ENCODE measurements at regions not wholly inside any gene's neighbourhood (a gene's known extent, or its start where the extent isn't known, plus 50 kb on each side); places are given as distances from the start of the nearest gene placed in this dataset.

DNA sequence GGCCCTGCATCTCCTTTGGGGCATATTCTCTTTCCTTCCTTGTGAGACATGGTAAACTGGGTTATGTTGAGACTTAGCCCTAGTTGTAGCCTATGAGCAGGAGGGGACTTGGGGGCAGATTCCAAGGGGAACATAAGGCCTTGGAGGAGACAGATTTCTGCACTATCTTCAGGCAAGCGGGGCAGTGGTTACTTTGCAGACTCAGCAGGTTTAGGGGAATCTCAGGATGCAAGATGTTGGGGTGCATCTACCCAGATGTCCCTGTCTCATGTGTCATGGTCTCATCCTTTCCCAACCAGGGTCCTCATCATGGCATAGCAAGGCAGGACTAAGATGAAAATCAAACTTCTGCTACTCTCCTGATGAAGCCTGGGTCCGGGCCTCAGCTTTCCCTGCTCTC, 58.6 kb upstream of the PTPRT start:
- ChIA-PET CTCF (ENCODE audit: low intra/inter-chr PET ratio) (no interaction called here), POLR2A (interaction anchor here (0.6 kb wide), 1 partner anchor 101 kb away, joined by 3 read pairs; no protein-coding TSS in a partner anchor)
- TF ChIP-seq, protein P1, sequence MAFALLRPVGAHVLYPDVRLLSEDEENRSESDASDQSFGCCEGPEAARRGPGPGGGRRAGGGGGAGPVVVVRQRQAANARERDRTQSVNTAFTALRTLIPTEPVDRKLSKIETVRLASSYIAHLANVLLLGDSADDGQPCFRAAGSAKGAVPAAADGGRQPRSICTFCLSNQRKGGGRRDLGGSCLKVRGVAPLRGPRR (CRISPR knock-in tag; IDR thresholded peaks at IDR 0.05): no peak
- no peak for TF ChIP-seq STAG1 (CRISPR knock-in tag; IDR thresholded peaks at IDR 0.05; ENCODE audit: borderline replicate concordance)
- no peak for TF ChIP-seq TEAD1 (CRISPR knock-in tag; IDR thresholded peaks at IDR 0.05)
- TF ChIP-seq ZNF316 (IDR thresholded peaks at IDR 0.05): peak; percentile 40; the same call in 1 of the 2 replicates
- H3K36me3 ChIP-seq (ENCODE audit: control insufficient read depth, insufficient read depth, low read length): no peaks in the 10 kb centered on the region
- H3K4me2 ChIP-seq (ENCODE audit: insufficient read depth, low read length): no peak overlapping the region
- no peak overlapping the region for H3K9ac ChIP-seq (ENCODE audit: insufficient read depth in 1 of 2, low read depth in 2 of 2, low read length in 2 of 2)
- in situ Hi-C loops (cut with MboI): no loop called here
- H3K4me1 ChIP-seq (replicated peaks in 1 of 2; ENCODE audit: control insufficient read depth in 2 of 2, insufficient read depth in 2 of 2, low read length in 2 of 2): no peaks in the 10 kb centered on the region
- no peak overlapping the region for H3K27ac ChIP-seq (ENCODE audit: extremely low read depth, low read depth, low read length)
- intact Hi-C loops (cut with micrococcal nuclease): no loop called here
- FAIRE-seq: no peak
- no peaks in the 10 kb centered on the region for H3K79me2 ChIP-seq (ENCODE audit: control insufficient read depth, insufficient read depth, low read length)
- WGBS (ENCODE audit: insufficient coverage, low coverage, missing lambda C conversion rate): 0% methylated on average over 2 of the region's 2 CpGs
- ATAC-seq: no peak
- DNase-seq (ENCODE audit: extremely low read depth in 1 of 4, low spot score in 3 of 4): no peak
- H2AFZ ChIP-seq (ENCODE audit: low read depth, low read length): no peak overlapping the region
- no peaks in the 10 kb centered on the region for H3K9me1 ChIP-seq (ENCODE audit: control insufficient read depth, insufficient read depth, low read length)
- no peaks in the 10 kb centered on the region; a peak in 1 of 5 replicates for H3K27me3 ChIP-seq (ENCODE audit: control insufficient read depth in 2 of 2, insufficient read depth in 2 of 2, low read length in 2 of 2)
- no peaks in the 10 kb centered on the region for H4K20me1 ChIP-seq (replicated peaks; ENCODE audit: control insufficient read depth, insufficient read depth, low read length)
- no TSS peak for BruUV-seq (replicated peaks)
- no peaks in the 10 kb centered on the region for H3K9me3 ChIP-seq (replicated peaks; ENCODE audit: control insufficient read depth, insufficient read depth, low read depth, low read length)
- H3K4me3 ChIP-seq: no peak overlapping the region

DNA sequence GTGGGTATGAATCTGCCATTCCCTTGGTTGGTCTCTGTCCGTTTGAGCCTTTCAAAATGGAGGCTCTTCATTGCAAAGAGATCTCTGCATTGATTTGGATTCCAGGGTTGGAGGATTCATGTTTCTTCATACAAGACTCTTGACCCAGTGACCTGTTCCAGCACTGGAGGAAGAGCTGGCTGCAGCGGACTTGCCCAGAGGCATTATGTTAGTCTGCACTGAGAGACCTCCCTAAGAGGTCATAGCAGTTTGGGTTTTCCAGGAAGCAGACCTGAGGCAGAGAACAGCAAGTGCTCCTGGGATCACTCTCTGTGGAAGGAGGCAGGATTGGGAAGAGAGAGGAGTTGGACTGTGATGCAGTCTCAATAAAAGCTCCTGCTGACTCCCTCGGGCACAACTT, 57.7 kb upstream of the PTPRT start:
- H3K27me3 ChIP-seq (ENCODE audit: control insufficient read depth in 2 of 2, insufficient read depth in 2 of 2, low read length in 2 of 2): no peaks in the 10 kb centered on the region; a peak in 1 of 5 replicates
- no peak for FAIRE-seq
- CTCF ChIA-PET (ENCODE audit: low intra/inter-chr PET ratio): no interaction called here
- TF ChIP-seq, protein P2, sequence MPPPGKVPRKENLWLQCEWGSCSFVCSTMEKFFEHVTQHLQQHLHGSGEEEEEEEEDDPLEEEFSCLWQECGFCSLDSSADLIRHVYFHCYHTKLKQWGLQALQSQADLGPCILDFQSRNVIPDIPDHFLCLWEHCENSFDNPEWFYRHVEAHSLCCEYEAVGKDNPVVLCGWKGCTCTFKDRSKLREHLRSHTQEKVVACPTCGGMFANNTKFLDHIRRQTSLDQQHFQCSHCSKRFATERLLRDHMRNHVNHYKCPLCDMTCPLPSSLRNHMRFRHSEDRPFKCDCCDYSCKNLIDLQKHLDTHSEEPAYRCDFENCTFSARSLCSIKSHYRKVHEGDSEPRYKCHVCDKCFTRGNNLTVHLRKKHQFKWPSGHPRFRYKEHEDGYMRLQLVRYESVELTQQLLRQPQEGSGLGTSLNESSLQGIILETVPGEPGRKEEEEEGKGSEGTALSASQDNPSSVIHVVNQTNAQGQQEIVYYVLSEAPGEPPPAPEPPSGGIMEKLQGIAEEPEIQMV (tag; conservative IDR thresholded peaks at IDR 0.05; ENCODE audit: low read depth): no peak
- TF ChIP-seq, protein P3, sequence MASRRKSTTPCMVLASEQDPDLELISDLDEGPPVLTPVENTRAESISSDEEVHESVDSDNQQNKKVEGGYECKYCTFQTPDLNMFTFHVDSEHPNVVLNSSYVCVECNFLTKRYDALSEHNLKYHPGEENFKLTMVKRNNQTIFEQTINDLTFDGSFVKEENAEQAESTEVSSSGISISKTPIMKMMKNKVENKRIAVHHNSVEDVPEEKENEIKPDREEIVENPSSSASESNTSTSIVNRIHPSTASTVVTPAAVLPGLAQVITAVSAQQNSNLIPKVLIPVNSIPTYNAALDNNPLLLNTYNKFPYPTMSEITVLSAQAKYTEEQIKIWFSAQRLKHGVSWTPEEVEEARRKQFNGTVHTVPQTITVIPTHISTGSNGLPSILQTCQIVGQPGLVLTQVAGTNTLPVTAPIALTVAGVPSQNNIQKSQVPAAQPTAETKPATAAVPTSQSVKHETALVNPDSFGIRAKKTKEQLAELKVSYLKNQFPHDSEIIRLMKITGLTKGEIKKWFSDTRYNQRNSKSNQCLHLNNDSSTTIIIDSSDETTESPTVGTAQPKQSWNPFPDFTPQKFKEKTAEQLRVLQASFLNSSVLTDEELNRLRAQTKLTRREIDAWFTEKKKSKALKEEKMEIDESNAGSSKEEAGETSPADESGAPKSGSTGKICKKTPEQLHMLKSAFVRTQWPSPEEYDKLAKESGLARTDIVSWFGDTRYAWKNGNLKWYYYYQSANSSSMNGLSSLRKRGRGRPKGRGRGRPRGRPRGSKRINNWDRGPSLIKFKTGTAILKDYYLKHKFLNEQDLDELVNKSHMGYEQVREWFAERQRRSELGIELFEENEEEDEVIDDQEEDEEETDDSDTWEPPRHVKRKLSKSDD (conservative IDR thresholded peaks at IDR 0.05; ENCODE audit: low read length): no peak
- TF ChIP-seq TCFL5 (CRISPR knock-in tag; conservative IDR thresholded peaks at IDR 0.05) (no peak), MAFG (tag; conservative IDR thresholded peaks at IDR 0.05) (no peak), XRCC4 (IDR thresholded peaks at IDR 0.05; ENCODE audit: extremely low read depth, insufficient read depth, insufficient read length) (no peak)
- TF ChIP-seq, protein P4, sequence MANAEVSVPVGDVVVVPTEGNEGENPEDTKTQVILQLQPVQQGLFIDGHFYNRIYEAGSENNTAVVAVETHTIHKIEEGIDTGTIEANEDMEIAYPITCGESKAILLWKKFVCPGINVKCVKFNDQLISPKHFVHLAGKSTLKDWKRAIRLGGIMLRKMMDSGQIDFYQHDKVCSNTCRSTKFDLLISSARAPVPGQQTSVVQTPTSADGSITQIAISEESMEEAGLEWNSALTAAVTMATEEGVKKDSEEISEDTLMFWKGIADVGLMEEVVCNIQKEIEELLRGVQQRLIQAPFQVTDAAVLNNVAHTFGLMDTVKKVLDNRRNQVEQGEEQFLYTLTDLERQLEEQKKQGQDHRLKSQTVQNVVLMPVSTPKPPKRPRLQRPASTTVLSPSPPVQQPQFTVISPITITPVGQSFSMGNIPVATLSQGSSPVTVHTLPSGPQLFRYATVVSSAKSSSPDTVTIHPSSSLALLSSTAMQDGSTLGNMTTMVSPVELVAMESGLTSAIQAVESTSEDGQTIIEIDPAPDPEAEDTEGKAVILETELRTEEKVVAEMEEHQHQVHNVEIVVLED (CRISPR knock-in tag; IDR thresholded peaks at IDR 0.05): no peak

More for the DNA sequence above, 57.7 kb upstream of the PTPRT start:
- DNase-seq (ENCODE audit: extremely low read depth in 1 of 4, low spot score in 3 of 4): no peak
- no peak for ATAC-seq
- no peaks in the 10 kb centered on the region for H3K9me3 ChIP-seq (replicated peaks; ENCODE audit: control insufficient read depth, insufficient read depth, low read depth, low read length)
- no peaks in the 10 kb centered on the region for H3K9me1 ChIP-seq (ENCODE audit: control insufficient read depth, insufficient read depth, low read length)
- BruUV-seq (replicated peaks): no TSS peak
- no peaks in the 10 kb centered on the region for H4K20me1 ChIP-seq (replicated peaks; ENCODE audit: control insufficient read depth, insufficient read depth, low read length)
- no peaks in the 10 kb centered on the region for H3K36me3 ChIP-seq (ENCODE audit: control insufficient read depth, insufficient read depth, low read length)
- 2% methylated on average over 3 of the region's 3 CpGs for WGBS (ENCODE audit: insufficient coverage, low coverage, missing lambda C conversion rate)
- H3K4me3 ChIP-seq: no peak overlapping the region
- H3K27ac ChIP-seq (ENCODE audit: extremely low read depth, low read depth, low read length): no peak overlapping the region
- H3K4me2 ChIP-seq (ENCODE audit: insufficient read depth, low read length): no peak overlapping the region
- in situ Hi-C loops (cut with MboI): no loop called here
- no peak overlapping the region for H2AFZ ChIP-seq (ENCODE audit: low read depth, low read length)
- intact Hi-C loops (cut with micrococcal nuclease): no loop called here
- POLR2A ChIA-PET: no interaction called here
- H3K79me2 ChIP-seq (ENCODE audit: control insufficient read depth, insufficient read depth, low read length): no peaks in the 10 kb centered on the region
- no peak overlapping the region for H3K9ac ChIP-seq (ENCODE audit: insufficient read depth in 1 of 2, low read depth in 2 of 2, low read length in 2 of 2)
- no peaks in the 10 kb centered on the region for H3K4me1 ChIP-seq (replicated peaks in 1 of 2; ENCODE audit: control insufficient read depth in 2 of 2, insufficient read depth in 2 of 2, low read length in 2 of 2)
